ENCODE measurements at regions not wholly inside any gene's neighbourhood (a gene's known extent, or its start where the extent isn't known, plus 50 kb on each side); places are given as distances from the start of the nearest gene placed in this dataset.

DNA sequence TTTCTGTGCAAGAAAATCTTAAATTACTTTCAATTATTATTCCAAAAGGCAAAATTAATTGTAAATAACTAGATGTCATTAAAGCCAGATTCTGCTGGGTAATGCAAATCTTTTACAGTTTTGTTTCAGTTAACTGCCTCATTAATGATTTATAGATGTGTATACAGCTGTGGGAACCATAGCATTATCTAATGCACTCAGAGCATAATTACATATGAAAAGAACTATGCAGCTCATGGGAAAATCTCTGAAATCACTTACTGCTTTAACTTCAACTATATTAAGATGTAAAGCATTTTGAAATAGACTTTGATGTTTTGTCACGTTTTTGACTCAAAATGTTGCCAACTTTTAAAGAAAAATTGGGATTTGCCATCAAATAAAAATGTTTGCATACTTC lies 630.3 kb upstream of the KLHL4 start:
- no peaks in the 10 kb centered on the region for H3K27me3 ChIP-seq
- H3K4me1 ChIP-seq = no peaks in the 10 kb centered on the region
- no peak overlapping the region for H3K27ac ChIP-seq
- H3K4me3 ChIP-seq = no peak overlapping the region
- no peaks in the 10 kb centered on the region for H3K36me3 ChIP-seq
- no peak for DNase-seq
- no peaks in the 10 kb centered on the region for H3K9me3 ChIP-seq
- TF ChIP-seq EP300 (IDR thresholded peaks at IDR 0.05) = no peak
- TF ChIP-seq, protein P1, sequence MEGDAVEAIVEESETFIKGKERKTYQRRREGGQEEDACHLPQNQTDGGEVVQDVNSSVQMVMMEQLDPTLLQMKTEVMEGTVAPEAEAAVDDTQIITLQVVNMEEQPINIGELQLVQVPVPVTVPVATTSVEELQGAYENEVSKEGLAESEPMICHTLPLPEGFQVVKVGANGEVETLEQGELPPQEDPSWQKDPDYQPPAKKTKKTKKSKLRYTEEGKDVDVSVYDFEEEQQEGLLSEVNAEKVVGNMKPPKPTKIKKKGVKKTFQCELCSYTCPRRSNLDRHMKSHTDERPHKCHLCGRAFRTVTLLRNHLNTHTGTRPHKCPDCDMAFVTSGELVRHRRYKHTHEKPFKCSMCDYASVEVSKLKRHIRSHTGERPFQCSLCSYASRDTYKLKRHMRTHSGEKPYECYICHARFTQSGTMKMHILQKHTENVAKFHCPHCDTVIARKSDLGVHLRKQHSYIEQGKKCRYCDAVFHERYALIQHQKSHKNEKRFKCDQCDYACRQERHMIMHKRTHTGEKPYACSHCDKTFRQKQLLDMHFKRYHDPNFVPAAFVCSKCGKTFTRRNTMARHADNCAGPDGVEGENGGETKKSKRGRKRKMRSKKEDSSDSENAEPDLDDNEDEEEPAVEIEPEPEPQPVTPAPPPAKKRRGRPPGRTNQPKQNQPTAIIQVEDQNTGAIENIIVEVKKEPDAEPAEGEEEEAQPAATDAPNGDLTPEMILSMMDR (IDR thresholded peaks at IDR 0.05) = no peak
- no peak for TF ChIP-seq POLR2AphosphoS5 (IDR thresholded peaks at IDR 0.05)
- TF ChIP-seq POLR2A (IDR thresholded peaks at IDR 0.05) = no peak
- intact Hi-C loops (cut with DNase I) = no loop called here
- 3 to 6% methylated on average over 1 of the region's 1 CpG for WGBS, 2 donors

DNA sequence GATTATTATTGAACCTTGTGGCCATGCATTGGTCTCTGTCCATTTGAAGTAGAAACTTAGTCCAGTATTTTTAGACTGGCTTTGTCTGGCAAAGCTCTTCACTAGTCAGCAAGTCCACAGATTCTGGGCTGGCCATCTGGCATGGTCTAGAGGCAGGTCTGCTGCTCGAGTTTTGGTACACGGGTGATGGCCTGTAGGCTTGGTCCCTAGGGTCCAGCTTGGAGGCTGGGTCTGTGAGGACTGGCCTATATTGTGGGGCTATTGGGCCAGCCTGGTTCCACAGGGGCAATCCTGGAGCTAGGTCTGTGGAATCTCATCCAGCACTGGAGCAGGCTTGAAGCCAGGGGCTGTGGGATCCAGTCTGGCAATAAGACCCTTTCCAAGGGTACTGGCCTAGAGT lies 607.6 kb upstream of the KLHL4 start:
- Histone ChIP-seq H3K27ac (no peak overlapping the region), H3K9me3 (no peaks in the 10 kb centered on the region), H3K4me3 (no peak overlapping the region), H3K27me3 (no peaks in the 10 kb centered on the region), H3K4me1 (no peaks in the 10 kb centered on the region), H3K36me3 (no peaks in the 10 kb centered on the region)
- DNase-seq = no peak
- intact Hi-C loops (cut with DNase I) = no loop called here
- WGBS, 2 donors = 64 to 88% methylated on average over 2 of the region's 2 CpGs
- no peak for TF ChIP-seq EP300 (IDR thresholded peaks at IDR 0.05)
- TF ChIP-seq, protein P1 (IDR thresholded peaks at IDR 0.05) = no peak
- no peak for TF ChIP-seq POLR2AphosphoS5 (IDR thresholded peaks at IDR 0.05)

DNA sequence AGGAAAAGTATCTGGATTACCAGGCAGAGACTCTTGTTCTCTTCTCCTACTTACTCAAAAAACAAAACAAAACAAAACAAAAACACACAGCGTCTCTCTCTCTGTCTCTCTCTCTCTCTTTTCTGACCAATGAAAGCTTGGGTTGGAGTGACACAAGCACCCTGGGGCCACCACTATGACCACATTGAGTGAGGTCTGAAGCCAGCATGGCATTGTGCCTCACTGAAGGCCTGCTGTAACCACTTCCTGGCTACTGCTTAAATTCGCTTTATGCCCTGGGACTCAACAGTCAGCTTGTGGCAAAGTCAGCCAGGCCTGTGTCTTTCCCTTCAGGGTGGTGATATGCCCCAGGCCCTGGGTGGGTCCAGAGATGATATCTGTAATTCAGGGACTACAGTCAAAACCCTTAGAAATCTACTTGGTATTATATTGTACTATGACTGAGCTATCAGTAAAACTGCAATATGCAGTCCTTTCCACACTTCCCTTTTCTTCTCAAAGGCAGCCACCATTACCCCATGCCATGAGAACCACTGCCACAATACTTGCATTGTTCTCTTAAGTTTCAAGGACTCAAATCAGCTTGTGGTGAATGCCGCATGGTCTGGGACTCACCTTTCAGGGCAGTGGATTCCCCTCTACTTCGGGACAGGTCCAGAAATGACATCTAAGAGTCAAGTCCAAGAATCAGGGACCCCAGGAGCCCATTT lies 606.8 kb upstream of the KLHL4 start:
- intact Hi-C loops (cut with DNase I) = no loop called here
- TF ChIP-seq POLR2AphosphoS5 (IDR thresholded peaks at IDR 0.05) (no peak), EP300 (IDR thresholded peaks at IDR 0.05) (no peak), POLR2A (IDR thresholded peaks at IDR 0.05) (no peak)
- TF ChIP-seq, protein P1 (IDR thresholded peaks at IDR 0.05) = no peak
- WGBS, 2 donors = 74 to 90% methylated on average over 4 of the region's 4 CpGs

DNA sequence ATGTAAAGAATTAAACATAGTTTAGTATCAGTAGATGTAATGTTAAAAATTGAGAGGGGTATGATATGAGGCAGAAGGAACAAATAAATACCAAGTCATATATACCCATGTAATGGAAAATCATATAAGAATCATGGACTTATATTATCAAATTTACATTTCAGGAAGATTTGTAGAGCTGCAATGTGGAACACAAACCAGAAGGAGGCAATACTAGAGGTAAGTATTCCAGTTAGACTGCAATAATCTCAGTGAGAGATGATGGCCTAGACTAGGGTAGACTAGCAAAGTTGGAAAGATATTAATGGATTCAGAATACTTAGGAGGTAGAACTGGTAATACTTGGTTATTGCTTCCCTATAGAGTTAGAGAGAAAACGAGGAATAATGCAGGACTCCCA lies 603.0 kb upstream of the KLHL4 start:
- 59 to 73% methylated on average over 1 of the region's 1 CpG for WGBS, 2 donors
- intact Hi-C loops (cut with DNase I) = no loop called here
- H3K9me3 ChIP-seq = no peaks in the 10 kb centered on the region
- no peaks in the 10 kb centered on the region for H3K36me3 ChIP-seq
- H3K4me1 ChIP-seq = no peaks in the 10 kb centered on the region
- DNase-seq = no peak
- TF ChIP-seq, protein P1 (IDR thresholded peaks at IDR 0.05) = no peak
- TF ChIP-seq POLR2A (IDR thresholded peaks at IDR 0.05) (no peak), POLR2AphosphoS5 (IDR thresholded peaks at IDR 0.05) (no peak), EP300 (IDR thresholded peaks at IDR 0.05) (no peak)
- no peak overlapping the region for H3K27ac ChIP-seq
- H3K27me3 ChIP-seq = no peaks in the 10 kb centered on the region
- no peak overlapping the region for H3K4me3 ChIP-seq

More for the DNA sequence above, 606.8 kb upstream of the KLHL4 start:
- no peaks in the 10 kb centered on the region for H3K4me1 ChIP-seq
- no peak overlapping the region for H3K4me3 ChIP-seq
- H3K27me3 ChIP-seq = no peaks in the 10 kb centered on the region
- H3K27ac ChIP-seq = no peak overlapping the region
- no peak for DNase-seq
- H3K36me3 ChIP-seq = no peaks in the 10 kb centered on the region
- H3K9me3 ChIP-seq = no peaks in the 10 kb centered on the region

DNA sequence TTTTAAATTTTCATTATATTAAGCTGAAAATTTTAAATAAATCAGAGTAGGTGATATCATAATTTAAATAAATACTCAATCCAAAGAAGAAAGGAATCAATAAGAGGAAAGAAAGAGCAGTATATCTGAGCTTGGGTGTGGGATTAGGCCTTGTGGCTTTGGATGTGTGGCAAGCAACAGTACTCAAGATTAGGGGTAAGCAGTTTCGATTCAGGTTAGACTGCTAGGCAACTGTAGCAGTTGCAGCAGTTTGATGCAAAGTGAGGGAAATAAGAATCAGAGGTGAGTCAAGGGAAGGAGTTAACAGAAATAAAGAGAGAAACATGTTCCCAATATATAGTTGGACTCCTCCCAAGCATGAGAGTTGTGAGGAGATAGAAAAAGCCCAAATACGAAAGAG lies 599.6 kb upstream of the KLHL4 start:
- WGBS, 2 donors = 66 to 77% methylated on average over 2 of the region's 2 CpGs
- intact Hi-C loops (cut with DNase I) = no loop called here
- H3K4me3 ChIP-seq = no peak overlapping the region
- no peaks in the 10 kb centered on the region for H3K36me3 ChIP-seq
- no peak for DNase-seq
- no peaks in the 10 kb centered on the region for H3K27me3 ChIP-seq
- no peaks in the 10 kb centered on the region for H3K9me3 ChIP-seq
- TF ChIP-seq, protein P1 (IDR thresholded peaks at IDR 0.05) = no peak
- TF ChIP-seq EP300 (IDR thresholded peaks at IDR 0.05) = no peak
- TF ChIP-seq POLR2A (IDR thresholded peaks at IDR 0.05) = no peak
- TF ChIP-seq POLR2AphosphoS5 (IDR thresholded peaks at IDR 0.05) = no peak
- no peaks in the 10 kb centered on the region for H3K4me1 ChIP-seq
- H3K27ac ChIP-seq = no peak overlapping the region

All from sigmoid colon (tissue), 6 donors.